GM18868 (cell line): ENCODE measurements at regions not wholly inside any gene's neighbourhood (a gene's known extent, or its start where the extent isn't known, plus 50 kb on each side); places are given as distances from the start of the nearest gene placed in this dataset.
"Not testable (repeated sequence)": the region's sequence is repeated elsewhere in the genome, so short reads cannot be mapped to it uniquely, and the experiment has no call there.

Experiments used
- ATAC-seq: cut with Tn5 transposase; IDR thresholded peaks from one replicate; pipeline ENCODE4 v1.9.1; 2021; ENCODE audit warnings: mild to moderate bottlenecking, moderate library complexity; ENCODE audit not compliant: unreplicated experiment

DNA sequence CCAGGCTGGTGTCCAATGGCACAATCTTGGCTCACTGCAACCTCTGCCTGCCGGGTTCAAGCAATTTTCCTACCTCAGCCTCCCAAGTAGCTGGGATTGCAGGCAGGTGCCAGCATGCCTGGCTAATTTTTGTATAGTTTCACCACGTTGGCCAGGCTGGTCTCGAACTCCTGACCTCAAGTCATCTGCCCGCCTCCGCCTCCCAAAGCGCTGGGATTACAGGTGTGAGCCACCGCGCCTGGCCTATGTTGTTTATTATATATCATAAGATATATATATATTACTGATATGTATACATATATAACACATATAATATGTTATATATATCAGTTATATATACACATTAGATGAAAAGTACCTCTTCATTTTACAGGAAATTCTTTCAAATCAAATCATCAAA is 914.7 kb downstream of the FOXD4L5 start:
- ATAC-seq, result not testable (repeated sequence)

DNA sequence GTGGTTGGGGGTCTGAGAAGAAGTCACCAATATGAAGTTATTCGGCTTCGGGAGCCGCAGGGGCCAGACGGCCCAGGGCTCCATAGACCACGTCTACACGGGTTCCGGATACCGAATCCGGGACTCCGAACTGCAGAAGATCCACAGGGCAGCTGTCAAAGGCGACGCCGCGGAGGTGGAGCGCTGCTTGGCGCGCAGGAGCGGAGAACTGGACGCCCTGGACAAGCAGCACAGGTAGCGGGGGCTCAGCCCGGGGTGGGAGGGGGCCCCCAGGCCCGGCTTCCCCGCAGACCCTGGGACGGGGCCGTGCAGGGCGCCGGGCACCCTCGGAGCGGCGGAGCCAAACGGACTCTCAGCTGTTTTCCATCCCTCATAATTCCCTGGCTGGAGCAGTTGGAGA is 915.4 kb downstream of the FOXD4L5 start:
- not testable (repeated sequence) for ATAC-seq

DNA sequence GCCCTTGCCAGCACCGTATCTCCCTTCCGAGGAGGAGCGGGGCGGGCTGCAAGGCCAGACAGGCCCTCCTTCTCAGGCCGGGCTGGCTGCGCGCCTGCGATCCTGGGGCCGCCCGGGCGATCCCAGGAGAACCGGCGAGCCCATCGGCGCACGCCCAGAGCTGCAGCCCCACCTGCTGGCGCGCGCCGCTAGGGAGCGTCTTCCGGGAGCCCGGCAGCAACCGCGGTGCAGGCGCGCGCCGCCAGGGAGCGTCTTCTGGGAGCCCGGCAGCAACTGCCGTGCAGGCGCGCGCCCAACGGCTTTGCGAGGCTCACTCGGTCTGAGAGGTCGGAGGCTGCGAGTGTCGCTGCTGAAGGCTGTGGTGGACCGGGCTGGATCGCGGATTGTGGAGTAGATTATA is 915.9 kb downstream of the FOXD4L5 start:
- peak; percentile 100 for ATAC-seq

DNA sequence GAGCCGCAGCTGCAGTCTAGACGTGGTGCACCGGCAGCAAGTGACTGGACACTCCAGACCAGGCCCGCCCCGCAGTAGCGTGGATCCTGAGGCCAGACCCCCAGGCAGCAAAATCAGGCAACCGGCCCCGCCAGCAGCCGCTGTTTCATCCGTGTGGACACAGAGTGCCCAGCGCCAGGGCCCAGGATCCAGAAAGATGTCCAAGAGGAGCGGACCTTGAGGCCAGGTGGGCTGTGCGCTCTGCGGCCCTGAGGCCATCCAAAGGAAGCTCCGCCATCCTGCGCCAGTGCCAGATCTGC is 916.4 kb downstream of the FOXD4L5 start:
- ATAC-seq, result not testable (repeated sequence)

DNA sequence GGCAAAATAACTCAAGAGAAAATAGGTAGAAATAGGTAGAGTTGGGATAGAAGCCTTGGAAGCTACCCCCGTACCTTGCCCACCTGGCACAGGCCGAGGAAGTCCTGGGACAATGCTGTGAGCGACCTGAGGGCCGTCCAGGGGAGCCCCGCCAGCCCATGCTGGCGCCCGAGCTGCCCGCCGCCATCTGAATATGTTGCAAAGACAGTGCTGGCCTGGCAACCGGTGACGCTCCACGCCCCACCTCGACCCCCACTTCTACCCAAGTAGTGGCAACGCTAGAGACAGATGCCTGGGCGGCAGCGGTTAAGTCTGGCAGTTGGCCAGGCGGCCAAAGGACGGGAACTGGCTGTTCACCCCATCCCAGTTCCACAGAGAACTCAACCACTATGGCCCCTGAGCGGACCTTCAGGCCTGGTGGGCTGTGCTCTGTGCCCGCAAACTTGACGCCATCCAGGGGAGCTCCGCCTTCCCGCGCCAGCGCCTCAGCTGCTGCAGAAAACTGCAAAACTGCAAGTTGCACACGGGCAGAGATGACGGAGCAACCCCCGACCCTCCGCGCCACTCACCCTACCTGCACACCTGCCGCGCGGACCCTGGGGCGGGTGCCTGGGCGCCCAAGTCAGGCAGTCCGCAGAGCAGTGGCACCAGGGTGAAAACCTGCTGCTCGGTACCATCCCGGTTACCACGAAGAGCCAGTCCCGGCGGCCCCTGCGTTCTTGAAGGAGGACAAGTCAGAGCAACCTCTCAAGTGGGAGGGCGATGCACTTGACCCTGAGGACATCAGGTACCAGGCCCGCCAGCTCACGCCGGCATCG is 917.0 kb downstream of the FOXD4L5 start:
- not testable (repeated sequence) for ATAC-seq
